ENCODE measurements at regions not wholly inside any gene's neighbourhood (a gene's known extent, or its start where the extent isn't known, plus 50 kb on each side); places are given as distances from the start of the nearest gene placed in this dataset.

GRCh38 chr20:53881362-53881761, 189.0 kb downstream of the BCAS1 start:
- Histone ChIP-seq H3K4me3 (no peak overlapping the region), H3K36me3 (no peaks in the 10 kb centered on the region), H3K4me1 (no peaks in the 10 kb centered on the region), H3K27ac (no peak overlapping the region), H3K27me3 (no peaks in the 10 kb centered on the region), H3K9me3 (no peaks in the 10 kb centered on the region)
- DNase-seq (no peak), ATAC-seq (no peak)
- in situ Hi-C loops (cut with MboI; ENCODE audit: low sequenced_read_pairs in 4 of 4) (no loop called here), intact Hi-C loops (cut with DNase I; ENCODE audit: low total_unique reads) (no loop called here)
- TF ChIP-seq CTCF (IDR thresholded peaks at IDR 0.05 in 4 of 5, conservative IDR thresholded peaks at IDR 0.05 in 1 of 5): no peak
- TF ChIP-seq POLR2A (IDR thresholded peaks at IDR 0.05): no peak

- in situ Hi-C loops (cut with MboI; ENCODE audit: low sequenced_read_pairs in 4 of 4) (no loop called here), intact Hi-C loops (cut with DNase I; ENCODE audit: low total_unique reads) (no loop called here)
- H3K27ac ChIP-seq: no peak overlapping the region
- ATAC-seq (no peak), DNase-seq (no peak)
- no peaks in the 10 kb centered on the region for H3K36me3 ChIP-seq
- H3K4me3 ChIP-seq: no peak overlapping the region
- H3K27me3 ChIP-seq: no peaks in the 10 kb centered on the region
- TF ChIP-seq POLR2A (IDR thresholded peaks at IDR 0.05) (no peak), CTCF (IDR thresholded peaks at IDR 0.05 in 4 of 5, conservative IDR thresholded peaks at IDR 0.05 in 1 of 5) (no peak)
- H3K4me1 ChIP-seq: no peaks in the 10 kb centered on the region
- H3K9me3 ChIP-seq: no peaks in the 10 kb centered on the region
Measured at GRCh38 chr20:53880108-53880641, 190.2 kb downstream of the BCAS1 start.

- no peak for DNase-seq
- no peaks in the 10 kb centered on the region for H3K4me1 ChIP-seq
- H3K27me3 ChIP-seq: no peaks in the 10 kb centered on the region
- no peak overlapping the region for H3K4me3 ChIP-seq
- H3K27ac ChIP-seq: no peak overlapping the region
- no peak for ATAC-seq
- no peaks in the 10 kb centered on the region for H3K36me3 ChIP-seq
- intact Hi-C loops (cut with DNase I; ENCODE audit: low total_unique reads) (no loop called here), in situ Hi-C loops (cut with MboI; ENCODE audit: low sequenced_read_pairs in 4 of 4) (loop anchor here in 1 of 4 donors (10.0 kb wide), 1 partner anchor 314 kb away; no protein-coding TSS in a partner anchor)
- H3K9me3 ChIP-seq: no peaks in the 10 kb centered on the region
- TF ChIP-seq POLR2A (IDR thresholded peaks at IDR 0.05): no peak
- TF ChIP-seq CTCF (IDR thresholded peaks at IDR 0.05 in 4 of 5, conservative IDR thresholded peaks at IDR 0.05 in 1 of 5): no peak
Measured at GRCh38 chr20:53879048-53879684, 191.2 kb downstream of the BCAS1 start.

GRCh38 chr20:53878262-53879047, 191.9 kb downstream of the BCAS1 start:
- TF ChIP-seq CTCF (IDR thresholded peaks at IDR 0.05 in 4 of 5, conservative IDR thresholded peaks at IDR 0.05 in 1 of 5) (no peak), POLR2A (IDR thresholded peaks at IDR 0.05) (no peak)
- no peaks in the 10 kb centered on the region for H3K36me3 ChIP-seq
- intact Hi-C loops (cut with DNase I; ENCODE audit: low total_unique reads): no loop called here
- no peak for ATAC-seq
- no peaks in the 10 kb centered on the region for H3K4me1 ChIP-seq
- H3K27ac ChIP-seq: no peak overlapping the region
- no peak overlapping the region for H3K4me3 ChIP-seq
- no peaks in the 10 kb centered on the region for H3K27me3 ChIP-seq
- in situ Hi-C loops (cut with MboI; ENCODE audit: low sequenced_read_pairs in 4 of 4): loop anchor here in 1 of 4 donors (10.0 kb wide), 1 partner anchor 314 kb away; no protein-coding TSS in a partner anchor
- H3K9me3 ChIP-seq: no peaks in the 10 kb centered on the region
- DNase-seq: no peak

Data from gastrocnemius medialis (tissue), 4 donors.